GM04503 (cell line): ENCODE measurements at regions not wholly inside any gene's neighbourhood (a gene's known extent, or its start where the extent isn't known, plus 50 kb on each side); places are given as distances from the start of the nearest gene placed in this dataset.

Experiments used
- DNase-seq: peaks from one replicate; pipeline ENCODE4 v3.0.0-alpha.2; 2012; ENCODE audit warnings: low read depth

GRCh38 chr7:121810831-121811672 lies 61.9 kb upstream of the PTPRZ1 start:
- DNase-seq: no peak

- DNase-seq: no peak
These were observed 65.9 kb upstream of the PTPRZ1 start for GRCh38 chr7:121807078-121807477.

GRCh38 chr7:121803039-121803438 lies 69.9 kb upstream of the PTPRZ1 start:
- no peak for DNase-seq

GRCh38 chr7:121800916-121801675 lies 71.9 kb upstream of the PTPRZ1 start:
- DNase-seq: no peak

GRCh38 chr7:121798896-121799295 lies 74.1 kb upstream of the PTPRZ1 start:
- no peak for DNase-seq

GRCh38 chr7:121798453-121798840 lies 74.5 kb upstream of the PTPRZ1 start:
- DNase-seq: no peak

GRCh38 chr7:121797657-121798452 lies 75.1 kb upstream of the PTPRZ1 start:
- no peak for DNase-seq

- no peak for DNase-seq
These were observed 75.9 kb upstream of the PTPRZ1 start for GRCh38 chr7:121796936-121797656.

GRCh38 chr7:121796381-121796780 lies 76.6 kb upstream of the PTPRZ1 start:
- no peak for DNase-seq

GRCh38 chr7:121795736-121796135 lies 77.2 kb upstream of the PTPRZ1 start:
- DNase-seq: no peak

- no peak for DNase-seq
These were observed 79.2 kb upstream of the PTPRZ1 start for GRCh38 chr7:121793716-121794115.

GRCh38 chr7:121777672-121778071 lies 95.3 kb upstream of the PTPRZ1 start:
- no peak for DNase-seq

- DNase-seq: no peak
These were observed 98.4 kb upstream of the PTPRZ1 start for GRCh38 chr7:121774563-121774962.

GRCh38 chr7:121766676-121767075 lies 106.3 kb upstream of the PTPRZ1 start:
- DNase-seq: no peak

GRCh38 chr7:121761399-121761798 lies 111.6 kb upstream of the PTPRZ1 start:
- DNase-seq: no peak

GRCh38 chr7:121755818-121756552 lies 117.0 kb upstream of the PTPRZ1 start:
- DNase-seq: no peak

GRCh38 chr7:121755286-121755685 lies 117.7 kb upstream of the PTPRZ1 start:
- DNase-seq: no peak

GRCh38 chr7:121753944-121754343 lies 119.0 kb upstream of the PTPRZ1 start:
- no peak for DNase-seq

- DNase-seq: no peak
These were observed 120.3 kb upstream of the PTPRZ1 start for GRCh38 chr7:121752706-121753105.

GRCh38 chr7:121748546-121748945 lies 124.4 kb upstream of the PTPRZ1 start:
- DNase-seq: no peak

- DNase-seq: no peak
These were observed 127.1 kb upstream of the PTPRZ1 start for GRCh38 chr7:121745856-121746255.
